Activated T-cell treated with anti-CD3 and anti-CD28 coated beads, Interleukin-2, amount 50 U/mL, for 72 hours (primary cell): ENCODE measurements at regions not wholly inside any gene's neighbourhood (a gene's known extent, or its start where the extent isn't known, plus 50 kb on each side); places are given as distances from the start of the nearest gene placed in this dataset.

Source experiments
- ATAC-seq, 2 donors: fragments of 150-1000 bp; cut with Tn5 transposase; replicated peaks in 1 of 2; 2 replicates each; pipeline ENCODE4 v1.10.0; 2021; ENCODE audit warnings: moderate library complexity in 2 of 2, mild to moderate bottlenecking in 1 of 2
- DNase-seq, 2 donors: peaks; one replicate each; pipeline ENCODE4 v3.0.0; 2021 to 2022; ENCODE audit warnings: mixed read lengths in 1 of 2
- H3K27ac Mint-ChIP-seq: one replicate; pipeline ENCODE4 v1.8.0; 2022; ENCODE audit warnings: mild to moderate bottlenecking, moderate library complexity, mixed read lengths
- H3K27me3 Mint-ChIP-seq: one replicate; pipeline ENCODE4 v1.8.0; 2022; ENCODE audit warnings: low read depth, mixed read lengths
- H3K36me3 Mint-ChIP-seq, 2 donors: one replicate each; pipeline ENCODE4 v1.8.0; 2022; ENCODE audit warnings: mixed read lengths in 2 of 2, mild to moderate bottlenecking in 1 of 2; ENCODE audit not compliant: insufficient read depth in 2 of 2
- H3K4me1 Mint-ChIP-seq: one replicate; pipeline ENCODE4 v1.8.0; 2022; ENCODE audit warnings: low read depth, mixed read lengths
- H3K4me3 Mint-ChIP-seq, 2 donors: one replicate each; pipeline ENCODE4 v1.8.0; 2022; ENCODE audit warnings: mild to moderate bottlenecking in 2 of 2, mixed read lengths in 2 of 2, moderate library complexity in 2 of 2
- H3K9me3 Mint-ChIP-seq, 2 donors: one replicate each; pipeline ENCODE4 v1.8.0; 2022; ENCODE audit warnings: mixed read lengths in 2 of 2

DNA sequence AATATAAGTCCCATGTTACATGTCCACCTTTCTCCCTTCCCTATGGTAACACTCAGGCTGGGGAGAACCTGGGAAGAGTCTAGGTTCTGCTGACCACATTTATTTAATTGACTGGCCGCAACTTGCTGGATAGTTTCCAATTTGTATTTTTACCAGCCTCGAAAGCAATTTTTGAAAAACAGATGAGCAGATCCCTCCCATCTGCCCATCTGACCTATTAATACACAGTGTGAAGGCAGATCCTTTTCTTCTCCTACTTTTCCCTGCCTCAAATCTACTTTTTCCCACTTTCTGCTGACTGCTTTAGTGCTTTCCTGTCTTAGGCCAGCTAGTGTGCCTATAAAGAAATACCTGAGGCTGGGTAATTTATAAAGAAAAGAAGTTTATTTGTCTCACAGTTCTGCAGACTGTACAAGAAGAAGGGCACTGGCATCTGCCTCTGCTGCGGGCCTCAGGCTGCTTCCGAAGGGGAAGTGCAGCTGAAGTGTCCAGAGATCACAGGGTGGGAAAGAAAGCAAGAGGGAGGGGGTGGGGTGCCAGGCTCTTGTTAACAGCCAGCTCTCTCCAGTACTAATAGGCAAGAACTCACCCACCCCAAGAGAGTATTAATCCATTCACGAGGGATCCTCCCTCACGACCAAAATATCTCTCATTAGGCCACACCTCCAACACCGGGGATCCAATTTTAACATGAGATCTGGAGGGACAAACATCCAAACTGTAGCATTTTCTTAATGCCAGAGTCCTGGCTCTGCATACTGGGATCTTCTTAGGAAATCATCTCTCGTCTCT is 336.0 kb upstream of the IGFBP3 start:
- Mint-ChIP-seq H3K4me1 (no peaks in the 10 kb centered on the region), H3K36me3 (peaks cover under 1 to 6% of the 10 kb centered on the region in 2 donors), H3K4me3 (no peak overlapping the region), H3K27me3 (no peaks in the 10 kb centered on the region), H3K9me3 (peaks cover 10 to 12% of the 10 kb centered on the region in 2 donors), H3K27ac (no peak overlapping the region)
- DNase-seq (no peak), ATAC-seq (no peak)

DNA sequence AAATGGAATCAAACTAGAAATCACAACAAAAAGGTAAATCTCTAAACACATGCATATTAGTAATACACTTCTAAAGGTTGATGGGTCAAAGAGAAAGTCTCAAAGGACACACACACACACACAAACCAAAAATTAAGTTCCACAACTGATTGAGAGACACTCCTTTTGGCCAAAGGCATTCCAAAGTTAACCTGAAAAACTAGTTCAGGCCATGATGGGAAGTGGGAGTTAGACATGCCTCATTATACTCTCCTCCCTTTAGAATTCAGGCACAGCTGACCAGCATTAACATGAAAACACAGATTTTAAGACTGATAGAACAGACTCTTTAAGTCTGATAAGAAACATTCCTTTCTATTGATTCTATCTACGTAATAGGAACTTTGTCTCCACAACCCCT is 332.4 kb upstream of the IGFBP3 start:
- Mint-ChIP-seq H3K9me3 (peaks cover 0 to 4% of the 10 kb centered on the region in 2 donors), H3K27ac (no peak overlapping the region), H3K36me3 (no peaks in the 10 kb centered on the region), H3K27me3 (no peaks in the 10 kb centered on the region), H3K4me3 (no peak overlapping the region), H3K4me1 (no peaks in the 10 kb centered on the region)
- DNase-seq (no peak), ATAC-seq (no peak)

DNA sequence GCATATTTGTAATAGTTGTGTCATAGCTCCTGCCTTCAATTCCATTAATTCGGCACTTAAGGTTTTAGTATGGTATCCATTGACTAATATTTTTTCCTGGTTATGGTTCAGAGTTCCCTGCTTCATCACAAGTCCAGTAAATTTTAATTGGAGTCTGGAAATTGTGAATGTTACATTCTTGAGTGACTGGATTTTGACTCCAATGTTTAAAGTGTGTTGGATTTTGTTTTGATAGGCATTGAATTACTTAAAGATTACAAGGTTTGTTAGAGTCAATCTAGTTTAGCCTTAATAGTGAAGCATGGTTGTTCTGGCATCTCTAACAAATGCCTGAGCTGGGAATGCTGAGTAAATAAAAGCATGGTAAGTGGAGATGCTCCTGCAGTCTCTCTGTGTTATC is 326.6 kb upstream of the IGFBP3 start:
- H3K4me3 Mint-ChIP-seq = no peak overlapping the region
- ATAC-seq = no peak

DNA sequence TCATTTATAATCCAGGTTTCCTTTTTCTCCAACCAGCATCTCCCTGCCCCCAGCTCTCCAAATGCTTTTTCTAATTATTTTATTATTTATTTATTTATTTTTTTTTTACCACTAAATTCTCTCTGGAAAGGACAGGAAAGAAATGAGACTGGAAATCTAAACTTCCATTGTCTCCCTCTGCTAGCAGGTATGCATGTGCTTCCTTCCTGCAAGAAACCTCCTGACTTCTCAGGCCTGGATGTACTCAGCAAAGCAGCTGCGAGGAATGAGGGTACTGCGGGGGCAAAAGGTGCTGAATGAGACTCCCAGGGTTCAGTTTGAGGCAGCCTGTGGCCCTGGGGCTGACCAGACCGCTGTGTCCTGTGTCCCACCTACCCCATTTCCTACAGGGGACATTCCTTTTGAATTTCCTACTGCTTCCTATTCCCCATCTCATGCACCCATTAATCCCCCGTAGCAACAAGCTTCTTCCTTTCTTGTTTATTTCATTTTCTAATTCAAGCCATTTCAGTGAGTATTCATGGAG is 324.6 kb upstream of the IGFBP3 start:
- ATAC-seq = no peak
- Mint-ChIP-seq H3K9me3 (peaks cover 0 to 2% of the 10 kb centered on the region in 2 donors), H3K4me1 (no peaks in the 10 kb centered on the region), H3K27ac (no peak overlapping the region), H3K4me3 (no peak overlapping the region), H3K36me3 (no peaks in the 10 kb centered on the region), H3K27me3 (no peaks in the 10 kb centered on the region)
- no peak for DNase-seq

More for the DNA sequence above, 326.6 kb upstream of the IGFBP3 start:
- no peaks in the 10 kb centered on the region for H3K27me3 Mint-ChIP-seq
- no peak overlapping the region for H3K27ac Mint-ChIP-seq
- peaks cover 0 to 2% of the 10 kb centered on the region in 2 donors for H3K9me3 Mint-ChIP-seq
- no peaks in the 10 kb centered on the region for H3K36me3 Mint-ChIP-seq
- DNase-seq = no peak
- H3K4me1 Mint-ChIP-seq = no peaks in the 10 kb centered on the region

DNA sequence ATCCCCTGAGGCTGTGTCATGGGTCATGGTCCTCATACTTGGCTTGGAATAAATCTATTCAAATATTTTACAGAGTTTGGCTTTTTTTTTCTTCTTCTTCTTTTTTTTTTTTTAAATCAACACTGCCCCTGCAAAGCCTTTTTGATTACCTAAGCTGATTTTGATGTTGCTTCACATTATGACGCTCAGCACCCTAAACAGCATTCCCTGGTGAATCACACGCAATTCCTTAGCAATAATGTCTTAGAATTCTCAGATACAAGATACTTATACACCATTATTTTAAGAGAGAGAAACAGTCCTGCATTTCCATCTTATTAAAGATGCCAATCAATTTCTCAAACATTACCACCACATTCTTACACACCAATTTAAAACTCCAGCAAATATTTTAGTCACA is 323.7 kb upstream of the IGFBP3 start:
- ATAC-seq = no peak
- H3K27me3 Mint-ChIP-seq = no peaks in the 10 kb centered on the region
- no peaks in the 10 kb centered on the region for H3K4me1 Mint-ChIP-seq
- H3K36me3 Mint-ChIP-seq = no peaks in the 10 kb centered on the region
- no peak for DNase-seq
- H3K9me3 Mint-ChIP-seq = peaks cover 0 to 2% of the 10 kb centered on the region in 2 donors
- no peak overlapping the region for H3K27ac Mint-ChIP-seq
- no peak overlapping the region for H3K4me3 Mint-ChIP-seq

DNA sequence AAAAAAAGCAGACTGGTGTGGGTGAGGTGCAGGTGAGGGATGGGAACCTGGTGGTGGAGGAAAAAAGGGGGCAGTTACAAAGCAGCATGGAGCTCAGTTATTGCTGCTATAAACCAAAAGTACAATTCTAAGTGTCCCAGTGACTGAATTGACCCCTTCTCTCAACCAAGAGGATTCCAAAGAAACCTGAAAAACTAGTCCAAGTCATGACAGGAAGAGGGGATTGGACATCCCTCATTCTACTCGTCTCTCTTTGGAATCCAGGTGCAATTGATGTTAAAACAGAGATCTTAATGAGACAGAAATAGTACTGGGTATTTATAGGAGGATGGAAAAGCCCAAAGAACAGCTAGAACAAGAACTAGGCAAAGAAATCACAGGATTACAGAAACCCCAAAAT is 322.3 kb upstream of the IGFBP3 start:
- ATAC-seq (no peak), DNase-seq (no peak)
- no peak overlapping the region for H3K27ac Mint-ChIP-seq
- H3K27me3 Mint-ChIP-seq = no peaks in the 10 kb centered on the region
- no peaks in the 10 kb centered on the region for H3K36me3 Mint-ChIP-seq
- H3K9me3 Mint-ChIP-seq = peaks cover 0 to 2% of the 10 kb centered on the region in 2 donors
- H3K4me3 Mint-ChIP-seq = no peak overlapping the region
- H3K4me1 Mint-ChIP-seq = no peaks in the 10 kb centered on the region

DNA sequence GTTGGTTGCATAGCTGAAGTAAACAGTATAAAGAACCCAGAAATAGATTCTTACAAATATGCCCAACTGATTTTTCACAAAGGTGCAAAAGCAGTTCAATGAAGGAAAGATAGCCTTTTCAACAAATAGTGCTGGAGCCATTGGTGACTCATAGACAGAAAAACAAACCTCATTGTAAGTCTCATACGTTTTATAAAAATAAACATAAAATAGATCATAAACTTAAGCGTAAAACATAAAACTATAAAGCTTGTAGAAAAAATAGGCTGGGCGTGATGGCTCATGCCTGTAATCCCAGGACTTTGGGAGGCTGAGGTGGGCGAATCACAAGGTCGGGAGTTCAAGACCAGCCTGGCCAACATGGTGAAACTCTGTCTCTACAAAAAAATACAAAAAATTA is 318.8 kb upstream of the IGFBP3 start:
- no peak for ATAC-seq
- H3K4me3 Mint-ChIP-seq = no peak overlapping the region
- no peak for DNase-seq
- H3K27ac Mint-ChIP-seq = no peak overlapping the region
- peaks cover 0 to 2% of the 10 kb centered on the region in 2 donors for H3K9me3 Mint-ChIP-seq
- no peaks in the 10 kb centered on the region for H3K36me3 Mint-ChIP-seq
- no peaks in the 10 kb centered on the region for H3K4me1 Mint-ChIP-seq
- no peaks in the 10 kb centered on the region for H3K27me3 Mint-ChIP-seq

DNA sequence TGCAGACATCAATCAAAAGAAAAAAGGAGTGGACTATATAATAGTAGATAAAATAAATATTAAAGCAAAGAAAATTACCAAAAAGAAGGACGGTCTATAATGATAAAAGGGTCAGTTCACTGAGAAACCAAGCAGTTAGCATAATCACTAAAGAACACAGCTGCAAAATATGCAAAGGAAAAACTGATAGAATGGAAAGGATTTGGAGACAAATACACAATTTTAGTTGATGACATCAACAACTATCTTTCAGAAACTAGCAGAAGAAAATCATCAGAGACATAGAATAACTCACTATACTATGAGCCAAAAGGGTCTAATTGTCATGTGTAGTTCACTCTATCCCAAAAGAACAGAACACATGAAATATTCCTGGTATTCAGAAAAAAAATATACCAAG is 316.4 kb upstream of the IGFBP3 start:
- Mint-ChIP-seq H3K27ac (no peak overlapping the region), H3K9me3 (no peaks in the 10 kb centered on the region), H3K36me3 (no peaks in the 10 kb centered on the region), H3K27me3 (no peaks in the 10 kb centered on the region), H3K4me3 (no peak overlapping the region), H3K4me1 (no peaks in the 10 kb centered on the region)
- DNase-seq (no peak), ATAC-seq (no peak)

DNA sequence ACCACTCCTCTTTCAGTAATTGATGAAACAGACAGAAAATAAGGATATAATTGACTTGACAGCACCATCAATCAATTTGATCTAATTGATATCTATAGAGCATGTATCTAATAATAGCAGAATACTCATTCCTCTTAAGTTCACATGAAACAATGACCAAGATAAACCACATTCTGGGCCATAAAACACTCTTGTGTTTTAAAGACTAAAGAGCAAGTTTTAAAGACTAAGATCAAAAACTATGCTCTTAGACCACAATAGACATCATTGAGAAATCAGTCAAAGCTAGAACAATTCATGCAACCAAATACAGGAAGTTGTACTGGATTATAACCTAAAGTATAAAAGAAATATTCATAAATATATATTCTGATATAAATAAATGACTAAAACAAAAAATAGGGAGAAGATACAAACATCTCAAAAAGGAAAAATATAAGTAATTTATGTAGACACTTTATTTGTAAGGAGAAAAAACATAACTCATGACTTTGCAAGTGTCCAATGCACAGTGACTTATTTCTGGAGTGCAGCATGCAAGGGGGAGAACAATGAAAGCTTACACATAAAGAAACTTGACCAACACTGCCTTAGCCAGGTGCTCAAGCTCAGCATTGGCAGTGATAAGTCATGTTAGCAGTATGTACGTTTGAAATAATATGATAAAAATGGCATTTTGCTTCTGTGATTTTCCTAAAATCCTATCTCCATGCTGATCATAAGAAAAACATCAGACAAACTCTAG is 312.7 kb upstream of the IGFBP3 start:
- no peak overlapping the region for H3K27ac Mint-ChIP-seq
- H3K4me1 Mint-ChIP-seq = no peaks in the 10 kb centered on the region
- peaks cover 0 to 4% of the 10 kb centered on the region in 2 donors for H3K9me3 Mint-ChIP-seq
- no peak for DNase-seq
- no peak for ATAC-seq
- no peaks in the 10 kb centered on the region for H3K36me3 Mint-ChIP-seq
- H3K4me3 Mint-ChIP-seq = no peak overlapping the region
- H3K27me3 Mint-ChIP-seq = no peaks in the 10 kb centered on the region

DNA sequence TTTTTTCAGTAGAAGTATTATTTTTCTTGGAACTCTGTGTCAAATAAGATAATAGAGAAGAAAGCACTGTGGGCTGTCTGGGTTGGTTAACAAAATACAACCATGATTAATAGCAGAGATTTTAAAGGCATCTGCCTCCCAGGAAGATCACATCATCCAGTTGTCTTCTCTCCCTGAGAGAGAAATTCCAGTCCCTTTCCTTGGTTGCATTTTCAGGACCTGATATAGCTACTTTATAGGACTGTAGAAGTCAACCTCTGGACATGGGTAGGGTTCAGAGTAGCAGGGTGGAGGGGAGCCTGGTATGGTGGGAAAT is 309.9 kb upstream of the IGFBP3 start:
- H3K36me3 Mint-ChIP-seq = no peaks in the 10 kb centered on the region
- DNase-seq (no peak), ATAC-seq (no peak)
- H3K4me1 Mint-ChIP-seq = no peaks in the 10 kb centered on the region
- peaks cover 0 to 4% of the 10 kb centered on the region in 2 donors for H3K9me3 Mint-ChIP-seq
- no peaks in the 10 kb centered on the region for H3K27me3 Mint-ChIP-seq
- H3K4me3 Mint-ChIP-seq = no peak overlapping the region
- no peak overlapping the region for H3K27ac Mint-ChIP-seq

DNA sequence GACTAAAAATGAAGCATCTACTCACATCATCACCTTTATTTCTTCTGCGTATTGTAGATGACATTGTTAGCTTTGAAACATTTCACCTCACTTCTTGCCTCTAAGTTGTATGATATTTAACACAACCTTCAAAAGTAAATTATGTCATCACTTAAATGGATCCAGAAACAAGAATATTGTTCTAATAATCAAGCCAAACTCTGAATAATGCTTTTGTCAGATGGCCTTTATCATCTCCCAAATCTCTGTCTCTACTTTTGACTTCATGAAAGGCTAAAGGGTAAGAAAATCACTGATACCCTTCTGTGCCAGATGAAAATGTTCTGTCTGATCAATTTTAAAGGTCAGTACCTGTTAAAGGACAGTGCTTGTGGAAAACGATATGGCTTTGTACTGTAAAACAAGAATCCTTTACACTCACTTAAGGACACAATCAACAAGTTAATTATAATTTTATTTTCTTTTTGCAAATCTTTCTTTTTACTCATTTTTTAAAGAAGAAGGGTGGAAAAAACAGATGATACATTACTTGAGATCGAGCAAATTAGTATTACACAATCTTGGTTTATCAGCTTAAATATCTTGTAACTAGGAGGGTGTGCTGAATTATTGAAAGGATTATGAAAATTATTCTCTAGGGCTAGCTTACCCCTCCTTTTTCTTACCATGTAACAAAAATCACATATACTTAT is 309.4 kb upstream of the IGFBP3 start:
- H3K4me3 Mint-ChIP-seq = no peak overlapping the region
- no peak overlapping the region for H3K27ac Mint-ChIP-seq
- no peak for DNase-seq
- no peak for ATAC-seq
- peaks cover 0 to 4% of the 10 kb centered on the region in 2 donors for H3K9me3 Mint-ChIP-seq
- H3K27me3 Mint-ChIP-seq = no peaks in the 10 kb centered on the region
- no peaks in the 10 kb centered on the region for H3K36me3 Mint-ChIP-seq
- no peaks in the 10 kb centered on the region for H3K4me1 Mint-ChIP-seq

DNA sequence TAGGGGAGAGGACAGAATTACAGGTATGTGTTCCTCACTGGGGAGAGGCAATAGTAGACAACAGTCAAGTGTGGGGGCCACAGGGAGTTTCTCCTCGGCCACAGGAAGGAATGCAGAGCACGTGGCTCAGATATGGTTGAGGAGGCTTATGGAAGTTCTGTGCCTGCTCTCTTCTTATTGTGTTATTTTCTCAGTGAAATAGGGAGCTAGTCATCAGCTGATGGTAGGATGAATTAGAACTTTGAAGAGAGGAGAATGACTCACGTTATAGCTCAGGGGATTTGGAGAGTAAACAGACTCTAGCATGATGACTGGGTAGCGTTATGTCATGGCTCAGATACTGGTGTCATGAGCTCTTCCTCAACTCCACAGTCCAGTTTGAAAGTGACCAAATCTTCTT is 308.3 kb upstream of the IGFBP3 start:
- Mint-ChIP-seq H3K36me3 (no peaks in the 10 kb centered on the region), H3K27me3 (no peaks in the 10 kb centered on the region), H3K4me1 (no peaks in the 10 kb centered on the region), H3K27ac (no peak overlapping the region), H3K9me3 (peaks cover 4% of the 10 kb centered on the region in 2 donors), H3K4me3 (no peak overlapping the region)
- DNase-seq (no peak), ATAC-seq (no peak)

DNA sequence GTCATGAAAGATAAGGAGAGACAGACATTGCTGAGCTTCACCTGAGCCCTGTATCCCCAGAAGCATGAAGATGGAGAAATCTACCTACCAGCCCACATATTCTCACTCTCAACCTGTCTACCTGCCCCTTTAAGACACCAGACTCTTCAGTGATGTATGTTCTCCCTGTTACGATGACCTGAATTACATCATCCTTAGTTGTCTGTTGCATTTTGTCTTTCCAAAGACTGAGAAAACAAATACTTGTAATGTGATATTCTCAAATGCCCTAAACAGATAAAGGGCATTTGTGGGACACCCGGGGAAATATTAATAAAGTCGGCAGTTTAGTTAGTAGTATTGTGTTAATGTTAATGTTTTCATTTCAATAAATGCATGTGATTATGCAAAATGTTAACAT is 305.8 kb upstream of the IGFBP3 start:
- Mint-ChIP-seq H3K4me1 (no peaks in the 10 kb centered on the region), H3K36me3 (no peaks in the 10 kb centered on the region), H3K27ac (no peak overlapping the region), H3K9me3 (peaks cover 5 to 7% of the 10 kb centered on the region in 2 donors), H3K4me3 (no peak overlapping the region), H3K27me3 (no peaks in the 10 kb centered on the region)
- ATAC-seq = no peak
- no peak for DNase-seq
